Inferior parietal cortex (tissue), 1 donor: ENCODE measurements at regions not wholly inside any gene's neighbourhood (a gene's known extent, or its start where the extent isn't known, plus 50 kb on each side); places are given as distances from the start of the nearest gene placed in this dataset.

Experiments used
- DNase-seq: peaks from one replicate; pipeline ENCODE4 v3.0.0-alpha.2; 2016; ENCODE audit errors: extremely low spot score

DNA sequence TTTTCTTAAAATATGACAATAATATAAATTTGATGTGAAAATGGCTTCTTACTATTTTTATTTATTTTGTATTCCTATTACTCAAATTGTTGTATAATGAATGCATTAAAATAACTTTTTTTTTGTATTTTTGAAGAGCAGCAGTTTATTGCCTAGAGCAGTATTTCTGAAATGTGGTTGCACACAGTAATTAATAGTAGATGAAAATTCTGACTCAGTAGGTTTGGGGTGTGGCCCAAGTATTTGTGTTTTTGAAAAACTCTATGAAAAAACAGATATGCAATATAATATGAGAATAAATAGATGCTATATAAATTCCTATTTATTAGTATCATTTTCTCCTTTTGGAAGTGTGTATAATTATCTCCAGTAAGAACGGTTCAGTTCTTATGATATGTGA lies 2225.3 kb upstream of the C9orf72 start:
- no peak for DNase-seq

DNA sequence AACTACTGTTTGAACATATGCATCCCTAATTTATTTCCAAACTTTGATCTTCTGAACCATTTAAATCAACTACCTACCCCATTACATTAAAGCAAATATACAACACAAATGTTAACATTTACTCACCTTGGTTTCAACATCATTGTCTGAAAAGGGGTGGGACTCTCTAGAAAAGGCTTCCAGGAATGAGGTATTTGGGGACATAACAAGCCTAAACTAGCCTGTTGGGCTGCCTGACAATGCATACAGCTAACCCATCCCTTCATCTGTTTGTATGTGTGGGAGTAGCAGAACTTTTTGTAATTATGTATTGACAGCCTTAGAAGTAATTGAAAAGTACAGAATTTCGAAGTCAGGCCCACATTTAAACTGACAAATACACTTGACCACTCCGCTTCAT lies 2225.9 kb upstream of the C9orf72 start:
- no peak for DNase-seq

DNA sequence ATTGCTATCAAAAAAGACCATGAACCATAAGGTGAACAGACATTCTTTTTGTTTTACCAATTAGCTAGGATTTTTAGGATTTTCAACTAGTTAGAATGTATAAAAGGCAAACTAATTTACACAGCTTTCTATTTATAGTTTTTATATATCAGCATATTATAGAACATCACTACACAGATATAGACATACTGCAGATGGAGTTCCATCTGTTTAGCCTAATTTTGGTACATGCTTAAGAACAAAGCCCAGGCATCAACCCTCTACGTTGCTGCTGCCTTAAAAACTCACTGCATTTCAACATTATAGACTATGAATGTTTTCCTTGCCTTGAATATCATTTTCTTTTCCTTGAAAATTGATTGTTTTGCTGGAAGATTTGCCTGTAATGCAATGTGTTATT lies 2227.5 kb upstream of the C9orf72 start:
- DNase-seq = peak; percentile 22

DNA sequence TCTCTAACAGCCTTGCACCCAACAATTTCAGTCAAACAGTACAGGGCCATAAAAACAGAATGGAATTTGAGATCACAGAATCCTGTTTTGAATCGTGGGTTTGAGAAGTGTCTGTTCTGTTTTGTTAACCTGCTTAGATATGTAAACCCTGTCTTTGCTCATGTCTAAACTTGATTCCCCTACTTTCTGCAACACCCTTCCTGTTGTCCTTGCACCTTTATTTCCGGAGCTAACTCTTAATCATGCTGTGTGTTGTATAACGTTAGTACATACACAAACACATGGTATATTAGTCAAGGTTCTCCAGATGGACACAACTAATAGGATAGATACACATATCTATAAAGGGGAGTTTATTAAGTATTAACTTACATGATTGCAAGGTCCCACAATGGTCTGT lies 2229.2 kb upstream of the C9orf72 start:
- DNase-seq = no peak

DNA sequence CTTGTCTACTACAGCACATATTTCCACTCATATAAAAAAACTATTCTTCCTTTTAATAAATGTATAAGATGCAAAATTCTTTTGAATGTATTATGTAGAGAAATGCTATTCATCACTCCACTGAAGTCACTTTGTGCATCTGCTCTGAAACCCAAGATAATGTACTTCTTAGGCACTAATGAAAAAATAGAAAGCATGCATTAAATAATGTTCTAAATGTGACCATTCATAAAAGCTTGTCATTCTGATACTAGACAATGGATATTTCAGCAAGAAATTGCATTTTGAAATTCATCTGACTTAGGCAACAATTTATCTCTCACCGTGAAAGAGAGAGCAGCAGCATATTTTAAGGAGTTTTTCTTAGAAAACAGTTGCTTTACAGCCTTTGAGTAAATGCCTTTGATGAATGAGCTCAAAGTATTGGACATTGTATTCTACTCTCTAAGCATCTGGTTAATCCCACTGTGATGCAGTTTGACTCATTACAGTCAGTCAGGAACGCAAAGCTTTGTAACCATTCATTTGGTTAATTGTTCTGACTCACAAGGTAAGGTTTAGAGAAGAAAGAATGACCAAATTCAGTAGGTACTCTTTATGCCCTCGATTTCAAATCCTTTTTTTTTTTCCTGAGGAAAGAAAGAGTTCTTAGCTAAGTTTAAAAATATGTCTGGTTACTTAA lies 2233.8 kb upstream of the C9orf72 start:
- DNase-seq = no peak

DNA sequence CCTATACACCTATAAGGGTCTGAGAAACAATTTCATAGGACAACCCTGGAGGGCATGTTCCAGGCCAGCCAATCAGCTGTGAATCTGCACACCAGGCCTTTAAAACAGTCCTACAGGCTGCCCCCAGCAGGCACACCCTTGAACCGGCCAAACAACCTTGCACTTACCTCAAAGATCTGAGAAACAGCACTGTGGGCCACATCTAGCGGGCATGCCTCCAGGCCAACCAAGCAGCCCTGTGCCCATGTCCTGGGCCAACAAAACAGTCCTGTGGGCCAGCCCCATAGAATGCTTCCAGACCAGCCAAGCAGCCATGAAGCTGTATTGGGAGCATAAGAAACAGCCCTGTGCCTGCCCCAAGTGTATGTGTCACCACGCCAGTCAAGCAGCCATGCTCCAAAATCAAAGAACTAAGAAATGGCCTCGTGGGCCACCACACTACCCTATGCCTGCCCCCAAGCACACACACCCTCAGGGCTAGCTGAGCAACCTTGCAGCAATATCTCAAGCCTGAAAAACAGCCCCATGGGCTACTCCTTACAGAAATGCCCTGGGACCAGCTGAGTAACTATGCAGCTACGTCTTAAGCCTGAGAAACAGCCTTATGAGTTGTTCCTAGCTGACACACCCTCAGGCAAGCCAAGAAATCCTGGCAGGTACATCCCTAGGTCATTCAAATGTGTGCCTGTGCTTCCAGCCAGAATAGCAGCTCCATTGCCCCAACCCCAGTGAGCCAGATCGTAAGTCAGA lies 2243.8 kb upstream of the C9orf72 start:
- no peak for DNase-seq

DNA sequence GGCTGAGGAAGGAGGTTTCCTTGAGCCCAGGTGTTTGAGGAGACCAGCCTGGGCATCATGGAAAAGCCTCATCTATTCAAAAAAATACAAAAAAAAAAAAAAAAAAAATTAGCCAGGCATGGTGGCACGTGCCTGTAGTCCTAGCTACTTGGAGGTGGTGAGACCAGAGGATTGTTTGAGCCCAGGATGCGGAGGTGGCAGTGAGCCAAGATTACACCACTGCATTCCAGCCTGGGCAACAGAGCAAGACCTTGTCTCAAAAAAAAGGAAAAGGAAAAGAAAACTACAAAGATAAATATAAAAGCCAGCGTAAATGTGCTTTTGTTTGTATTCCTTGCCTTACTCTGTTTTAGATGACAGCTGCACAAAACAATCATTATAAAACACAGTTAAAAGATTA lies 2249.2 kb upstream of the C9orf72 start:
- DNase-seq = no peak

DNA sequence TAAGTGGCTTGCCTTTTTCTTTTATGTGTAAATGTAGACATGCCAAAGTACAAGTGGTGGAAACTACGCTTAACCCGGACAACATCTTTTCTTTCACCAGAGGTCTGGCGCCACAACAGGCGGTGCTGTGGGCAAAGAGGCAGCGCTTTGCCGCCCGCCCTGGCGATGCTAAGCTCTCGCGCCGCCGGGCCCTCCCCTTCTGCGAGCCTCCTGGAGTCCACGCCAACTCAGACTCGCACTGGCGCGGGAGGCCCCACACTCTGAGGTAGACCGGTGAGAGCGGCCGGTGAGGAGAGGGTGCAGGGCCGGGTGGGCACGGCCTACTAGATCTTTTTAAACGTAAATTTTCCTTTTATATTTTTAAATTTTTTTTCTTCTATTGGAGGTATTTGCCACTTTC lies 2253.1 kb upstream of the C9orf72 start:
- no peak for DNase-seq

DNA sequence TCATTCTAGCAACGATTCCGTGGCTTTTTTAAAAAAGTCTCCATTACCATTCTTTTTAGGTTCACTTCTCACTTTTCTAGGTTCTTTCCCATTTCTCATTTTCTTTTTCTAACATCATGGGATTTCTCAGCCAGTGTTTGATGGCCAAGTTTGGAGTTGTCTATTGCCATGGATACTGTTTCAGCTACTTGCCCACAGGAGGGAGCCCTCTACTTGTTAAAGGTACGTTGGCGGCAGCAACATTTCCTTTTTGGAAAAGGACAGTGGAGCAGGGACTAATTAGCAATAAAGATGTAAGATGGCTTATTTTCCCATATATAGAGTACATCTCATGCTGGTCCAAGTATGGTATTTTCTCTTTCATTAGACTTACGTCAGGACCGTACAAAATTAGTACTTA lies 2257.5 kb upstream of the C9orf72 start:
- peak; percentile 10 for DNase-seq

DNA sequence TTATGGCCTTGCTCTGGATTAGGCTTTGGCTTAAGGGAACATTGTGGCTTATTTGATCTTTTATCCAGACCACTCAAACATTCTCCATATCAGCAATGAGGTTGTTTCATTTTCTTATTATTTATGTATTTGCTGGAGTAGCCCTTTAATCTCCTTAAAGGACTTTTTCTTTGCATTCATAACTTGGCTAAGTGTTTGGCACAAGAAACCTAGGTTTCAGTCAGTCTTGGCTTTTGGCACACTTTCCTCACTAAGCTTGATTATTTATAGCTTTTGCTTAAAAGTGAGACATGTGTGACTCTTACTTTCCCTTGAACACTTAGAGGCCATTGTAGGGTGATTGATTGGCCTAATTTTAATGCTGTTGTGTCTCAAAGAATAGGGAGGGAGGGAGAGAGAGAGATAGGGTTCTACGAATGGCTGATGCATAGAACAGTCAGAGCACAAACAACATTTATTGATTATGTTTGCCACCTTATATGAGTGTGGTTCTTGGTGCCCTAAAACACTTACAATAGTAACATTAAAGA lies 2265.3 kb upstream of the C9orf72 start:
- DNase-seq = no peak

DNA sequence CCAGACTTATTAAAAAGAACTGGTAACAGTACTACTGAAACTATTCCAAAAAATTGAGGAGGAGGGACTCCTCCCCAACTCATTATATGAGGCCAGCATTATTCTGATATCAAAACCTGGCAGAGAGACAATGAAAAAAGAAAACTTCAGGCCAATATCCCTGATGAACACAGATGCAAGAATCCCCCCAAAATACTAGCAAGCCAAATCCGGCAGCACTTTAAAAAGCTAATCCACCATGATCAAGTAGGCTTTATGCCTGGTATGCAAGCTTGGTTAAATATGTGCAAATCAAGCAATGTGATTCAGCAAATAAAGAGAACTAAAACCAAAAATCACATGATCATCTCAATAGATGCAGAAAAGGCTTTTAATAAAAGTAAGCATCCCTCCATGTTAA lies 2271.0 kb upstream of the C9orf72 start:
- DNase-seq = no peak

DNA sequence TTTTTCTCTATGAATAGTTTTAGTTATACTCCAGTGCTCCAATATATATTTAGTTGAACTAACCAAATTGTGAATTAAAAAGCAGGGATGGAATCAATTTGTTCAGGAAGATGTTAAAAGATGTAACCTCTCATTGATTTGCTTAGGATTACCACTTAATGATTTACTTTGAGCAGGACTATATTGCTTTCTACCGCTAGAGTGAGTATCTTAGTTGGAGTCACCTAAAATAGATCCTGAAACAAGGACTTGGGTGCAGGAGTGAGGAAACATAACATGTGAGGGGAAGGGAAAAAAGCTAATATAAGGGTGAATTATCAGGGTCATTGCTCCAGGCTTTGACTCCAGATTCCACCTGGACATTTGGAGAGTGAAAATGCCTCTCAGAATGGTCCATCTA lies 2277.4 kb upstream of the C9orf72 start:
- DNase-seq = no peak

DNA sequence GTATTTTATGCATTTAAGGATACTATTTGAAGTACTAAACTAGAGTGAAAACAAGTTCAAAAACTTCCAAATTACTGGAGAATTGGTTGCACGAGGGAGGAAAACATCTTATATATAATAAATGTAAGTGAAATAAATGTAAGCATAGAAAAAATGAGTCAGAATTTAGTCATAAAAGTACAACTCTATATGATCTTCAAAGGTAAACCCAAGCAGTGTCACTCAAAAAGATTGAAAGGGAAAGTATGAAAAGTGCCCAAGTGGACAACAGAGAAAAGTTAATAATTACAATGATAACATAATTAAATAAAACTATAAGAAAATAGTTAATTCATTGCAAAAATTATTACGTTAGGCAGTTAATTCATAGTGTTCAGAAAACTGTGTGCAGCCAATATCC lies 2288.5 kb upstream of the C9orf72 start:
- DNase-seq = no peak

DNA sequence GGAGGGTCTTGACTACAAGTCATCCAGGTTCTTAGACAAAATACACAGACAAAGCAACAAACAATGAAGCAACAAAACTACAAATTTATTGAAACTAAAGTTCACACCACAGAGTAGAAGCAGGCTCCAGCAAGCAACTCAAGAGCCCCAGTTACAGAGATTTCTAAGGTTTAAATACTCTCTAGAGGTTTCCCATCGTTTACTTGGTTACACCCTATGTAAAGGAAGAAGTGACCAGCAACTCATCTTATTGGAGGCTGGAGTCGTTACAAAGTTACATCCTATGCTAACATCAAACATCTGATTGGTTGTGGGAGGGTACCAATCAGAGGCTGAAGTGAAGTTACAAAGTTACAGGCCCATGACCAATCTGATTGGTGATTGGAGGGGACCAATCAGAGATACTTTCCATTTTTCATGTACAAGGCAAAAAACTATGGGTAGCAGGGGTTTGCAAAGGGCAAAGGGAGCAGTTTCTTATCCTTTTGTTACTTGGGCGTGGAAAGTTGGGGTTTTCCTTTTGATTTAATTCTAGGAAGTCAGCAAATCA lies 2292.6 kb upstream of the C9orf72 start:
- no peak for DNase-seq

DNA sequence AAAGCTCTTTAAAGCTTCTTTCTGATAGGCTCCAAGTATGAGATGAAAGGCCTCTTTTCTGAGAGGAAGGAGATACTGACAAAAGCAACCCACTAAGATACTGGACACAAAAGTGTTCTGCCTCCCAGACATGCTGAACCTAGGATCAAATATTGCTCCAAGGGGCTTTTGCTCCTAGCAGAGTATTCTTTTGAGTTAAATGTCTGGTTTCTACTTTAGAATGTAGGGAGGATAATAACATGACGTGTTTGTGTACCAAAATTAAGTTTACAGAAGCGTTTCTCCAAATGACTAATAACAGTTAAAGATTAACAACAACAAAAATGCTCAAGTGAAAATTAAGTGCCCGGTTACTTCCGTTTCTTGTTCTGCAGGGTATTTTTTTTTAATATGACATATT lies 2293.3 kb upstream of the C9orf72 start:
- no peak for DNase-seq

DNA sequence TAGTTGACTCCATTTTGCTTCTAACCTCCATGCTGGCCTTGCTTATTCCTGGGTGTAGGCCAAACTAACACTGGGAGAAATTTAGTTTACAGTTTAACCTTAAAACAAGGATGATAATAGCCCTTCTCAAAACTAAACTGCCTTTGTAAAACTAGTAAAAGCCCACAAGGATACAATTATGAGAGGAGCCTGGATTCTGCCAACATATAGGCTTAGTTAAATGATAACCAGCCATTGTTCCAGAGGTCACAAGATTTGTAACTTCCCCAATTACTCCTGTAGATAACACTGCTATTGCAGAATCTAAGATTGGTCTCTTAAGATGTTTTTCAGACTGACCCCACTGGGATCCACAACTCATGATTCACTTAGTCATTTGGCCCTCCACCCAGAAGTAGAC lies 2300.3 kb upstream of the C9orf72 start:
- DNase-seq = no peak

DNA sequence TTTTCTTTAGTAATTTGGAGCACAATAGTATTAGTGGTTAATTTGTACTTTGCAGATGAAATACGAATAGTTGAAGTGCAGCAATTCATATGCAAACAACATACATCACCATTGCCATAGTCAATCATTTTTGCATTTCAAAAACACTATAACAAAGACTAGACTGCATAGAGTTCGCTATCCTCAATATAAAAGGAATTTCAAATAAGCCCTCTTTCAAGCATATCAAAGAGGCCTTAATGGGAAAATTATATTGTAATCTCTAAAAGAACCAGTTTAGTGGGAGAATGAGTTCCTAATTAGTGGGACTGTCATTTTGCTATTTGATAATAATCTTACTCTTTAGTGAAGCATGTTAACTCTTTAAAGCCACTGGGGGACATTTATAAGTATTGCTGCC lies 2302.3 kb upstream of the C9orf72 start:
- DNase-seq = no peak

DNA sequence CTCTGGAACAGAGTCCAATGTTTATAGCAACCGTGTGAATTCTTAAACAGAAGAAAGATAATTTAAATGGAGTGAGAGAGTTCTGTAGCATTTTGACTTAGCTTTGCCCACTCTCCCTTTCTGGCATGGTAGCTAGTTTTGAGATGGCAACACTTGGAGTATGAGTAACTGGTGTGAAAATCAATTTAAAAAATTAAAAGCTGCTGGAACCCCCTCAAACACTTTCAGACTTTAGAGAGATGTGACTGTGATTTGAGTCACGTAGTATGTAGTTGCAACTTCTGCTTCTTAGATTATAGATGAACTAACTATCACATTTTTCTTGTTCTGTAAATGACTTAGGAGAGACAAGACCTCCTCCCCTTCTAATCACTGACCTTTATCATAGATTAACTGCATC lies 2309.5 kb upstream of the C9orf72 start:
- DNase-seq = no peak

DNA sequence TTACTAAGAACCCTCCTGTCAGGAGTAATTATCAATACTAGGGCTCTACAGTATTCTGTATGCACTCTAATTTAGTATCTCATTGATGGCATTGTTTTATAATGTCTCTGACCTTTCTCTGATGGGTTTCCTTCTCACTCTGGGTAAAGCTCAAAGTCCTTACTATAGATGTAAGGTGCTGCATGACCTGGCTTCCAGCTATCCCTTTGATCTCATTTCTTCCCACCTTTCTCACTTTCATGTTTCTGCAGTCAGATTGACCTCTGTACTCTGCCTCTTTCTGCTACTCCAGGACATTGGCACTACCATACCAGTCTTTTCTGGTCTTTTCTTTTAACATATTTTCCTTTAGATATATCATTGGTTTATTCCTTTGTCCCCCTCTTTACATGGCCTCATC lies 2332.8 kb upstream of the C9orf72 start:
- DNase-seq = no peak

DNA sequence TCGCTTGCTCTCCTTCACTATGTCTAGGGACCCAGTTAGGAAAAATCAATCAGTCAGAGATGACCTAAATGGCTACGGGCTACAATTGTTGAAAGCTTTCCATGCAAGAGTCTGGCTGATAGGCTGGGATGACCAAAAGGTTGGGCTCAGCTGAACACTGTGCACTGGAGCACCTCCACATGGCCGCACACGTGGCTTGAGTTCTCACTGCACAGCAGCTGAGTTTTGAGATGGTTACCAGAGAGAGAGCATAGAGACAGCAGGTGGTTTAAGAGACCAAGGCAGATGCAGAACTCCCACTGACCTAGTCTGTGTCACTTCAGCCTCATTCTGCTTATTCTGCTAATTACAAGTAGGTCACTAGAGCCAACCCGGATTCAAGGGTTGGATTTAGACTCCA lies 2354.8 kb upstream of the C9orf72 start:
- no peak for DNase-seq

DNA sequence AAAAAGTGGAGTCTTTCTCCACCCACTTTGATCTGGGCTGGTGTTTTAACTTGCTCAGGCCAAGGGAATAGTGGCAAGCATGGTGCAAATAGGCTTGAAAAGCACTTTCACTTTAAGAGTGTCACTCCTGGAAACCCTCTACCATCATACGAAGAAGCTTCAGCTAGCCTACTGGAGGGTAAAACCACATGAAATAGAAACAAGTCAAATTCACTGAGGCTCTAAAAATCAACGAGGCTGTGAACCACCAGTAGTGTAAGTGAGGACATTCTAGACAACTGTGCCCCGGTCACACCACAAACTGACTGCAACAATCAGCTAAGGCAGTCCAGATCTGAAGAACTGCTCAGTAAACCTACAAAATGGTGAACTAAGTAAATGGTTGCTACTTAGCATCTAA lies 2366.3 kb upstream of the C9orf72 start:
- DNase-seq = no peak

DNA sequence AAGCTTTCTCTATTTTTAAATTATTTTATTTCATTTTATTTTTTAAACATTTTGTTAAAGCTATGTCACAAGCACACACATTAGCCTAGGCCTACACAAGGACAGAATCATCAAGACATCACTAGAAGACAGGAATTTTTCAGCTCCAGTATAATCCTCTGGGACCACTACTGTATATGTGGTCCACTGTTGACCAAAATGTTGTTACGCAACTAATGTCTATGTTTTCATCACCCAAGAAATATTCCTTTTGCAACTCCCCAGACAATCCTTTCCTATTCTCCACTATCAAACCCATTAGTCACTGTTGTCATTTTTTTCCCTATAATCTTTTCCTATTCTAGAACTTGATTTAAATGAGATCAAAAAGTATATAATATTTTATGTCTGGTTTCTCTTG lies 2371.7 kb upstream of the C9orf72 start:
- no peak for DNase-seq

DNA sequence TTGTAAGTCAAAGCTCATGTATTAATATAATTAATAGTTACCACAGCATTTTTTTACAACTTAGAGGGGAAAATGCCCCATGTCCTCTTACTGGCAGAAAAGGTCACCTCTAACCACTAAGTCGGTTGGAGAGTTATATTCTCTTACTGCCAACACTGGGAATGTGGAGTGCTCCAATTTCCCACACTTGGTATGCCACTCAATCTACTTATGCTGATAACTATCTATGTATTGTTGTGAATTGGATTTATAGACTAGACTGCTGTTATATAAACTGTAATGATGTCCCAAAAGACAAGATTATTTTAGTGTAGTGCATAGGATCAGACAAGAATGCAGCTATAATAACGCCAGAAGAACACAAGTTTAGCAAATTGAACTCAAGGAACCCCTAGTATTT lies 2385.2 kb upstream of the C9orf72 start:
- no peak for DNase-seq
